Activated CD8-positive, alpha-beta T cell treated with anti-CD3 and anti-CD28 coated beads for 36 hours (primary cell): ENCODE measurements at regions not wholly inside any gene's neighbourhood (a gene's known extent, or its start where the extent isn't known, plus 50 kb on each side); places are given as distances from the start of the nearest gene placed in this dataset.

Source experiments
- ATAC-seq: fragments of 200-7000 bp; cut with Tn5 transposase; one replicate; pipeline ENCODE4 v1.10.0; 2021; ENCODE audit warnings: mild to moderate bottlenecking, moderate library complexity
- CTCF ChIA-PET: fragments of 350-600 bp; sonication (Branson Sonifier 250); formaldehyde crosslinking; loops from one replicate; lab custom pipeline; 2021; ENCODE audit warnings: antibody characterized with exemption; lab: Charles Lee
- POLR2A ChIA-PET: fragments of 350-600 bp; sonication (Branson Sonifier 250); formaldehyde crosslinking; loops from one replicate; lab custom pipeline; 2021; ENCODE audit warnings: antibody characterized with exemption; lab: Charles Lee
- DNase-seq: peaks from one replicate; pipeline ENCODE4 v3.0.0-alpha.2; 2020
- H3K27ac Mint-ChIP-seq: one replicate; pipeline ENCODE4 v1.8.0; 2021; ENCODE audit warnings: mild to moderate bottlenecking, mixed read lengths
- H3K27me3 Mint-ChIP-seq: one replicate; pipeline ENCODE4 v1.8.0; 2021; ENCODE audit warnings: mixed read lengths
- H3K36me3 Mint-ChIP-seq: one replicate; pipeline ENCODE4 v1.8.0; 2021; ENCODE audit warnings: low read depth, mixed read lengths
- H3K4me1 Mint-ChIP-seq: one replicate; pipeline ENCODE4 v1.8.0; 2021; ENCODE audit warnings: low read depth, mixed read lengths
- H3K4me3 Mint-ChIP-seq: one replicate; pipeline ENCODE4 v1.8.0; 2021; ENCODE audit warnings: mild to moderate bottlenecking, moderate library complexity, mixed read lengths
- H3K9me3 Mint-ChIP-seq: one replicate; pipeline ENCODE4 v1.8.0; 2021; ENCODE audit warnings: mixed read lengths
- intact Hi-C: fragments of 100-400 bp; cut with micrococcal nuclease; formaldehyde crosslinking; loops from one replicate; pipeline ENCODE4 v1.10.0; 2022
- TF ChIP-seq, protein P1 (sequence below): fragments of 200-600 bp; IDR thresholded peaks from one replicate; pipeline ENCODE4 v1.8.0; 2022; ENCODE audit warnings: antibody characterized with exemption, mild to moderate bottlenecking

DNA sequence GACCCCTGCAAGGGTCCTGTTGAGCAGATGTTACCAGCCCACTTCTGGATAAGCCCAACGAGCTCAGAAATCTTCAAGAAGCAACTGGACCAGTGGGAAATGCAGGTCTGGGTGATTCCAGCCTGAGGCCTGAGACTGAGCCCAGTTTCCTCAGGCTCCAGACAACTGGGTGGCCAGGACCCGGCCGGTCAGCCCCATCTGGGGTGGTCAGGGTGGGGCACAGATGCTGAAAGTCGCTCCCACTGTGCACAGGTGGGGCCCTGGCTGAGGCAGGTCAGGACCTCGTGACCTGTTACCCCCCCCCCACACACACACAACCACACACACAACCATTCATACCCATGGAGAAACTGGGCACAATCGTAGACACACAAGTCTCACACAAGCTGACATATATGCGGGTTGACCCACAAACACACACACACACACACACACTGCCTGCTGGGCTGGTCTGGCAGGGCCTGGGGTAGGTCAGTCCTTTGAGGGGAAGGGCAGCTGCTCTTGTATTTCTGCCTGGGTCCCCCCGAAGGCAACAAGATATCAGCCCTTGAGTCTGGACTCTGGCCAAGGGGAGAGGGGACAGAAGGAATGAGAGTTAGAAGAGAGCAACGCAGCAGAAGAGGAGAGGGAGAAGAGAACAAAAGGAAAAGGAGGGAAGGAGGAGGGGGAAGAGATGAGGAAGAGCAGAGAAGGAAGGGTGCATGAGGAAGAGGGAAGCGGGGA is 99.0 kb upstream of the CDH5 start:
- intact Hi-C loops: loop anchor here (10.0 kb wide), 1 partner anchor 563 kb away; no protein-coding TSS in a partner anchor

DNA sequence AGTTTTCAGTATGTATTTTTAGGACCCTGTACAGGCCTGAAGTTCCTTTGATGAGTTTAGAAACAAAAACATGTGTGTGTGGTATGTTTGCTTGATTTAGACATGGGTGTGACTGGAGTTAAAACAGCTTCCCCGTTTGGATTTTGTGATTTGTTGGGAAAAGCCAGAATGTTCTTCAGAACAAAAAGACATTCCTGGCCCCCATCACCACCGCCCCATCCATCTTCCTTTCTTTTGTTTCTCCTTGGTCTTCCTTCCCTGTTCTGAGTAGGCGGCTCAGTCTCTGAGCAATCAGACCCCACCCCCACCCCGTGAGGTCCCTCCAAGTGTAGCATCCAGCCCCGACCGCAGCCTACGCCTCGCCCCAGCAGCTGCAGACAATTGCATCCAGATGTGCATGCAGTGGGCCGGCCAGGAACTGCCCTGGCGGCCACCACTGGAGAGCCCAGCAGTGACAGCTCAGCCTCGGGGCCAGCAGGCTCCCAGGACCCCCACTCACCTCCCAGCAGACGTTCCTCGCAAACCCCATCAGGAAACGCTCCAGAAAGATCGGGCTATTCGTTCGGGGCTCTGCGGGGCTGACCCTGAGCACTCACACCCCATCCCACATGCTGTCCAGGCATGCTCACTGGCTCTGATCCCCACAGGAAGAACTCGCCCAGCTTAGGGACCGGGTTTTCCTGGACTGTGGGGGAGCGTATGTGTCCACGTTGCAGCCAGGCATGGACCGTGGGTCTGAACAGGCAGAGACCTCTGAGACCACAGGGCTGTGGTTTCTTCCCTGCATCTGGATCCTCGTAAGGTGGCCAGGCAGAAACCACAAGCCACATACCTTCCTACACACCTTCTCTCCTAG is 99.8 kb upstream of the CDH5 start:
- H3K4me1 Mint-ChIP-seq: peaks cover 4% of the 10 kb centered on the region
- POLR2A ChIA-PET: no interaction called here
- intact Hi-C loops: loop anchor here (10.0 kb wide), 1 partner anchor 562 kb away; no protein-coding TSS in a partner anchor
- H3K36me3 Mint-ChIP-seq: no peaks in the 10 kb centered on the region
- no peak overlapping the region for H3K27ac Mint-ChIP-seq
- ATAC-seq (no peak), DNase-seq (no peak)
- CTCF ChIA-PET: interaction anchor here (0.8 kb wide), 1 partner anchor 46 kb away, joined by 3 read pairs; no protein-coding TSS in a partner anchor
- H3K4me3 Mint-ChIP-seq: no peak overlapping the region
- TF ChIP-seq, protein P1, sequence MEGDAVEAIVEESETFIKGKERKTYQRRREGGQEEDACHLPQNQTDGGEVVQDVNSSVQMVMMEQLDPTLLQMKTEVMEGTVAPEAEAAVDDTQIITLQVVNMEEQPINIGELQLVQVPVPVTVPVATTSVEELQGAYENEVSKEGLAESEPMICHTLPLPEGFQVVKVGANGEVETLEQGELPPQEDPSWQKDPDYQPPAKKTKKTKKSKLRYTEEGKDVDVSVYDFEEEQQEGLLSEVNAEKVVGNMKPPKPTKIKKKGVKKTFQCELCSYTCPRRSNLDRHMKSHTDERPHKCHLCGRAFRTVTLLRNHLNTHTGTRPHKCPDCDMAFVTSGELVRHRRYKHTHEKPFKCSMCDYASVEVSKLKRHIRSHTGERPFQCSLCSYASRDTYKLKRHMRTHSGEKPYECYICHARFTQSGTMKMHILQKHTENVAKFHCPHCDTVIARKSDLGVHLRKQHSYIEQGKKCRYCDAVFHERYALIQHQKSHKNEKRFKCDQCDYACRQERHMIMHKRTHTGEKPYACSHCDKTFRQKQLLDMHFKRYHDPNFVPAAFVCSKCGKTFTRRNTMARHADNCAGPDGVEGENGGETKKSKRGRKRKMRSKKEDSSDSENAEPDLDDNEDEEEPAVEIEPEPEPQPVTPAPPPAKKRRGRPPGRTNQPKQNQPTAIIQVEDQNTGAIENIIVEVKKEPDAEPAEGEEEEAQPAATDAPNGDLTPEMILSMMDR: no peak
- no peaks in the 10 kb centered on the region for H3K9me3 Mint-ChIP-seq
- H3K27me3 Mint-ChIP-seq: peaks cover 20% of the 10 kb centered on the region

More for the DNA sequence above, 99.0 kb upstream of the CDH5 start:
- no peaks in the 10 kb centered on the region for H3K36me3 Mint-ChIP-seq
- POLR2A ChIA-PET: no interaction called here
- H3K4me1 Mint-ChIP-seq: peaks cover 4% of the 10 kb centered on the region
- TF ChIP-seq, protein P1: no peak
- CTCF ChIA-PET: interaction anchor here (0.8 kb wide), 1 partner anchor 45 kb away, joined by 3 read pairs; no protein-coding TSS in a partner anchor
- H3K27me3 Mint-ChIP-seq: peaks cover 21% of the 10 kb centered on the region
- no peak for ATAC-seq
- no peak for DNase-seq
- no peak overlapping the region for H3K27ac Mint-ChIP-seq
- no peak overlapping the region for H3K4me3 Mint-ChIP-seq
- H3K9me3 Mint-ChIP-seq: no peaks in the 10 kb centered on the region

DNA sequence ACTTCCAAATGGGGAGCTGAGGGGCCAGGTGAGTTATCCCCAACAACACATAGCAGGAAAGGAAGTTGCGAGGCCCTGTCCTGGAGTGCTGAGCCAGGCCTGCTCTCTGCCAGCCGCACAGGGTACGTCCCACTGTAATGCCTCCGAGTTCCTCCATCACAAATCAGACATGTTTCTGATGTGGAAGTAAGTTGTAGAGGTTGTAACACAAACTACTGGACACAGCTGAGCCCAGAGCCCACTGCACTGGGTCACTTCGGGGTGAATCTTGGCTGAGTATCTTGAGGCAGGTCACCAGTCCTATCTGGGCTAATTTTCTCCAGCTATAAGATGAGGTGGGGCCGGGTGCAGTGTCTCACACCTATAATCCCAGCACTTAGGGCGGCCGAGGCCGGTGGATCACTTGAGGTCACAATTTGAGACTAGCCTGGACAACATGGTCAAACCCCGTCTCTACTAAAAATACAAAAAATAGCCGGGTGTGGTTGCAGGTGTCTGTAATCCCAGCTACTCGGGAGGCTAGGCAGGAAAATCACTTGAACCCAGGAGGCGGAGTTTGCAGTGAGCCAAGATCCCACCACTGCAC is 100.8 kb upstream of the CDH5 start:
- no peaks in the 10 kb centered on the region for H3K36me3 Mint-ChIP-seq
- no peak for ATAC-seq
- DNase-seq: no peak
- no peak overlapping the region for H3K27ac Mint-ChIP-seq
- TF ChIP-seq, protein P1: no peak
- intact Hi-C loops: loop anchor here (10.0 kb wide), 1 partner anchor 561 kb away; no protein-coding TSS in a partner anchor
- no peak overlapping the region for H3K4me3 Mint-ChIP-seq
- peaks cover 4% of the 10 kb centered on the region for H3K4me1 Mint-ChIP-seq
- ChIA-PET POLR2A (no interaction called here), CTCF (no interaction called here)
- peaks cover 16% of the 10 kb centered on the region for H3K27me3 Mint-ChIP-seq
- no peaks in the 10 kb centered on the region for H3K9me3 Mint-ChIP-seq

DNA sequence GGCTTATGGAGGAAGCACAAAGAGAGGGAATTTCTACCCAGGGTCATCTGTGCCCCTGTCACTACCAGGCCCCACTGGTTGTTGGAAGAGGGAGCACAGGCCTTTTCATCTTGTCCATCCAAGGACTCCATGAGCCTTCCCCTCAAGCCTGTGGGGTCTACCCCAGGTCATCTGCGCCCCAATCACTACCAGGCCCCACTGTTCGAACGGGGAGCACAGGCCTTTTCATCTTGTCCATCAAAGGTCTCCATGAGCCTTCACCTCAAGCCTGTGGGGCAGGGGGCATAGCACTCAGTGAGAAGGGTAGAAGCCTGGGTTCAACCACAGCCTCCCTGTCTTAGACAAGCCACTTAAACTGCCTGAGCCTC is 101.5 kb upstream of the CDH5 start:
- intact Hi-C loops: loop anchor here (10.0 kb wide), 1 partner anchor 560 kb away; no protein-coding TSS in a partner anchor
- POLR2A ChIA-PET: no interaction called here
- Mint-ChIP-seq H3K27ac (no peak overlapping the region), H3K4me1 (peaks cover 4% of the 10 kb centered on the region), H3K9me3 (no peaks in the 10 kb centered on the region), H3K4me3 (no peak overlapping the region), H3K36me3 (no peaks in the 10 kb centered on the region), H3K27me3 (peaks cover 14% of the 10 kb centered on the region)
- CTCF ChIA-PET: no interaction called here
- ATAC-seq (no peak), DNase-seq (no peak)
- TF ChIP-seq, protein P1: no peak
